ENCODE measurements at regions not wholly inside any gene's neighbourhood (a gene's known extent, or its start where the extent isn't known, plus 50 kb on each side); places are given as distances from the start of the nearest gene placed in this dataset.

GRCh38 chr14:25350802-25351201, 300.9 kb upstream of the STXBP6 start:
- TF ChIP-seq CTCF (IDR thresholded peaks at IDR 0.05) (no peak), POLR2A (IDR thresholded peaks at IDR 0.05) (no peak)
